Myocyte (in vitro differentiated cells): ENCODE measurements at regions not wholly inside any gene's neighbourhood (a gene's known extent, or its start where the extent isn't known, plus 50 kb on each side); places are given as distances from the start of the nearest gene placed in this dataset.
"Not testable (repeated sequence)": the region's sequence is repeated elsewhere in the genome, so short reads cannot be mapped to it uniquely, and the experiment has no call there.

Source experiments
- DNase-seq: peaks from one replicate; pipeline ENCODE4 v3.0.0-alpha.2; 2012; ENCODE audit warnings: low read depth

DNA sequence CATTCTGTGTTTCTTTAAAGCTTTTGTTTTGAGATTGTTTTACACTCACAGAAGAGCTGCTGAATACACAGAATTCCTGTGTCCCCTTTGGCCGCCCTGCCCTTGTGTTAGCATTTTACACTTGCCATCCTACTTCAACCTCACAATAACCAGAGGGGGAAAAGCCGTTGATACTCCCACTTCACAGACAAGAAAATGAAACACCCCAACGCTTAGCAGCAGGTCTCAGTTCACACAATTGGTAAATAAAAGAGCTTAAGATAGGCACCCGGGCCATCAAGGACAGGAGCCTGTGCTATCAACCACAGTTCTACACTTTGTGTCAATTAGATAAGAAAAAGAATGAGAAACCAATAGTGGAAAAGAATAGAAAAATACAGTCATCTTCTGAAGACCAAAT is 178.0 kb downstream of the SYK start:
- DNase-seq = no peak

DNA sequence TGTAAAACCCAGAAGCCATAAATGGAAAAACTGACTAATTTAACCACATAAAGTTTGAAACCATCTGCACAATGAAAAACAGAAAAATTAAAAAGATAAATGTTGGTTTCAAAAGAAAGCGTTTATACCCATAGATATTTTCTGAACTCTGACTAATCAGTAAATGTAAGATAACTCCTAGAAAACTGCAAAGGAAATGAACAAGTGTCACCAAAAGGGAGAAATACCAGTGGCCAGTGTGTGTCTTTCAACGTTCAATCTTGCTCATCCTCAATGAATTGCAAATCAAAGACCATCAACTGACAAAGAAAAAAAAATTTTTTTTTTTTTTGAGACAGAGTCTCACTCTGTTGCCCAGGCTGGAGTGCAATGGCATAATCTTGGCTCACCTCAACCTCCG is 180.1 kb downstream of the SYK start:
- no peak for DNase-seq

DNA sequence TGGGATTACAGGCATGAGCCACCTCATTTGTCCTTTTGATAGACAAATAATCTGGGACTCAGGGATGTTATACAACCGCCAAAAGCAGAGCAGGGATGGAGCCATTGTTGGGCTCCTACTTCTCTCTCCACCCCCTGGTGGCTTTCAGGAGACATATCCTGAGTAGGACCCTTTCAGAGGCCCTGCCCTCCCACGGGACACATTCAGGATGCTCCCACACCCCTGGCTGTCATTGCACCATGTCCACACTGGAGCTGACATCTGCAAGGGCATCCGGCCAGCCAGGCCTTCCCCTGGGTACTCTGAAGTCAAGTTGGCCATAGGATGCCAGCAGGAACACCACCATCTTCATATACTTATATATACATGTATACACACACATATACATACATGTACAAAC is 181.8 kb downstream of the SYK start:
- DNase-seq = no peak

DNA sequence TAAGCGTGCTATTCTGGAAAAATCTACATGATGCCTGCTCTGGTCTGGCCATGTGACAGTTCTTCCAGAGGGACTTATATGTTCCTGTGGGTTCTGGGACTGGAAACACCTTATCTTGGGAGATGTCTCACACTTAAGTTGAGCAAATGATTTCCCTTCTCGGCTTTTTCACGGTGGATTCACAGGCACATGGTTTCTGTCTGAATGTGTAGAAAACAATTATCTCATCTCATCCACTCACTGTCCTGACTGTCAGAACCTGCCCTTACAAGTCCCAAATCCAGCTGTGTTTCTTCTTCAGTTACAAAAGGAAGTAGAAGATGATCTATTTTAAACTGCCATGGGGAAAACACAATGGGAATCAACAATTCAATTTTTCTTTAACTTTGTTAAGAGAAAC is 184.0 kb downstream of the SYK start:
- DNase-seq = no peak

DNA sequence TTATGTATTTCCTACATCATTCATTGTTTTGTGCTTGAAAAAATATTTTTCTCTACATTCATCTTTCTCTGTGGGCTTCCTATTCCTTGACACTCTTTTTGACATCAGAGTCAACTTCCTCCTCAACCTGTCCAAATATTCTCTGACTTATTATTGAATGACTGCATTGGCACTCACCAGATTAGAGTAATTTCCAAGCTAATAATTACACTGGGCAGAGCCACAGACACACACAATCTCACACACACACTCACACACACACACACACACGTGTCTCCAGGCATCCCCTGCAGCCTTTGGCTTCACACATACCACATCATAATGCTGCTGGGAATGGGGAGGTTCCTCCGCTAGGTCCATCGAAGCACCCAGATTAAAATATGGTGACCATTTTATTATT is 184.5 kb downstream of the SYK start:
- no peak for DNase-seq

DNA sequence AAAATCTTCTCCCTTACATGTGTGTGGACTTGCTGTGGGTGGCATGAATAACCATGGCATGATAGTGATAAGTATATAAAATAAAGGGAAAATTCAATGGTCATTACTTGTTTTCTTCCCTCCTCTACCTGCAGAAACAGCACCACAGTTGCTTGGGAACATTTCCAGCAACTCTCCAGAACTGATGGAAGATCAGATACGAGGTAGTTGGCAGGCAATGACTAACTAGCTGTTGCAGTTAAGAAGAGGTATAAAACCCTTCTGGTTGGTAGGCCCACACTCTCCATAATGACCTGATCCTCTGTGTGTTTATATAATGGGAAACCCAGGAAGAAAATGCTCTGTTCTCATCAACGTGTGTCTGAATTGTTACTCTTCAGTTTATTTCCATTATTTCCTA is 185.9 kb downstream of the SYK start:
- DNase-seq = no peak

DNA sequence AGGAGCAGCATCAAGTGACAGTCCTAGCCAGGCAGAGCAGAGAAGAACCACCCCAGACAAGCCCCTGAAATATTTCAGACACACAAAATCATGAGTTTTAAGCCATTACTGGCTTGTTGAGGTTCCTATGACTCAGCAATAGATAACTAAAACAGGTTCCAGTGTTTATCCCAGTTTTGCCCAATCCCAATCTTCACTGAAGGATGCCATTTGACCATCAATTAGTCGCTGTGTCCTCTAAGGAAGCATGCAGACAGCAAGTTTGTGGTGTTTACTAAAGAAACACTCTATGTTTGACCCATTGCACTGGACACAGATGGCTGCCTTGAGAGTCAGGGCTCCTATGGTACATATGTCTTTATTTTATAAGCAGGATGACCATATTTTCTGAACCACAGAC is 186.7 kb downstream of the SYK start:
- DNase-seq = no peak

DNA sequence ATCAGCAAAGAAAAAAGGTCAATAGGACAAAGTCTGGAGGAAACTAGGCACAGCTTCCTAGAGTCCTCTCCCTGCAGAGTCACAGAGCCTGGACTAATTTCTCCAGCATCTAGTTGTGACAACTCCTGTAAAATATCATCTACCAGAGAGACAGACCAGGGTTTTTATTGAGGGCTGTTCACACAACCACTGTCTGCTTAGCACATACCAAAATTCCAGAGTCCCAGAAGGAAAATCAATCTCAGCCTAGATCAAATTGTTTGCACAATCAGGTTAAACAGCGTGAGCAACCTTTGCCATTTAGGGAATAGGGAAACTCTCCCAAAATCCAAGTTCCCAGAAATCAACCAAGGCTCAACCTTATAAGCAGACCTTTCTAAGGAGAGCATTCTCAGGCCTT is 190.3 kb downstream of the SYK start:
- DNase-seq = no peak

DNA sequence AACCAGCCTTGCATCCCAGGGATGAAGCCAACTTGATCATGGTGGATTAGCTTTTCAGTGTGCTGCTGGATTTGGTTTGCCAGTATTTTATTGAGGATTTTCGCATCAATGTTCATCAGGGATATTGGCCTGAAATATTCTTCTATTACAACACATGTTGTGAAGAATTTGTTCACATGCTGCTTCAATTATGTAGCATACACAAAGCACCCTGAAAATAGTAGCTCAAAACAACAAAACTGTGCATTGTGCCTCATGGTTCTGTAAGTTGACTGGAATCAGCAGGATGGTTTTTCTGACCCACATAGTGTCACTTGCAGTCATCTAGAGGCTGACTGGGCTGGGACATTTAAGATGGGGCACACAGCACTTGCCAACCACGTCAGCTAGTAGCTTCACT is 193.9 kb downstream of the SYK start:
- no peak for DNase-seq

DNA sequence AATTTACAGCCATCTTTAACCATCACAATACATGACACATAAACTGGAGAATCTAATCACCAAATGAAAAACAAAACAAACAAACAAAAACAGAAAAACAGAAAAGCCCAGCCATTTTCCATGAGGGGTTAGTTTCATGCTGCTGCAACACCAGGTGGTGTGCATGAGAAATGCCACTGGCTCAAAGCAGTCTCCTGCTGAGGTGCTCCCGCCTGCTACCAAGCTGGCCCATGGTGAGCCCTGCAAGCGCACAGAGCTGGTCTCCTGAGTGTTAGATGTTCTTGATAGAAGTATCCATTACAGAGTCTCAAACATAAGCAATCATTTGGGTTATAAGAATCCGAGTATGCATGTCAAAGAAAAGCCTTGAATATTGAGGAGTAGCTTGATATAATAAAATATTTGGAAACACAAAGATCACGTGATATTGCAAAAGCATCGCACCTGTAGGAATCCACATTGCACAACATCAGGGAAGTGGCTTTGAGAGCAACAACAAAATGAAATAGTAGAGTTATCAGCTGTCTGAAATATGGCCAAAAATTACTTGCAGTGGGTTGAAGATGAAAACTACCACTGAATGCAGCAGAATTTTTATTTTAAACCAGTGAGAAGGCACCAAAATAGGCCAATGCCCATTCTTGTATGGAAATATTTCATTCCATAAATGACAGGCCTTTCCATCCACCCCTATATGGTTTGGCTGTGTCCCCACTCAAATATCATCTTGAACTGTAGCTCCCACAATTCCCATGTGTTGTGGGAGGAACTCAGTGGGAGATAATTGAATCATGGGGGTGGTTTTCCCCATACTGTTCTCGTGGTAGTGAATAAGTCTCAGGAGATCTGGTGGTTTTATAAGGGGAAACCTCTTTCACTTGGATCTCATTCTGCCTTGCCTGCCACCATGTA is 194.8 kb downstream of the SYK start:
- DNase-seq = no peak

DNA sequence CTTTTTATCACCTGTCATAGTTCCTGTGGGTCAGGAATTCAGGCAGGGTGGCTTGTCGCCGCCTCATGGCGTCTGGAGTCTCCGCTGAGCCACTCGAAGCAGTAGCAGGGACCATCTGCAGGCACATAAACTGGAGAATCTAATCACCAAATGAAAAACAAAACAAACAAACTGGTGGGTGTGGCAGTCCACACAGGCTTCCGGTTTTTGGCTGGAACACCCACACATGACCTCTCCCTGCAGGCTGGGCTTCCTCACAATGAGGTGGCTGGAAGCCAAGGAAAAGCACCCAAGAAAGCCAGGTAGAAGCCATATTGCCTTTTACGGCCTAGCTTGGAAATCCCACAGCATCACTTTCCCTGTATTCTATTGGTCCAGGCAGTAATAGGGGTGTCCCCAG is 197.0 kb downstream of the SYK start:
- DNase-seq = no peak

DNA sequence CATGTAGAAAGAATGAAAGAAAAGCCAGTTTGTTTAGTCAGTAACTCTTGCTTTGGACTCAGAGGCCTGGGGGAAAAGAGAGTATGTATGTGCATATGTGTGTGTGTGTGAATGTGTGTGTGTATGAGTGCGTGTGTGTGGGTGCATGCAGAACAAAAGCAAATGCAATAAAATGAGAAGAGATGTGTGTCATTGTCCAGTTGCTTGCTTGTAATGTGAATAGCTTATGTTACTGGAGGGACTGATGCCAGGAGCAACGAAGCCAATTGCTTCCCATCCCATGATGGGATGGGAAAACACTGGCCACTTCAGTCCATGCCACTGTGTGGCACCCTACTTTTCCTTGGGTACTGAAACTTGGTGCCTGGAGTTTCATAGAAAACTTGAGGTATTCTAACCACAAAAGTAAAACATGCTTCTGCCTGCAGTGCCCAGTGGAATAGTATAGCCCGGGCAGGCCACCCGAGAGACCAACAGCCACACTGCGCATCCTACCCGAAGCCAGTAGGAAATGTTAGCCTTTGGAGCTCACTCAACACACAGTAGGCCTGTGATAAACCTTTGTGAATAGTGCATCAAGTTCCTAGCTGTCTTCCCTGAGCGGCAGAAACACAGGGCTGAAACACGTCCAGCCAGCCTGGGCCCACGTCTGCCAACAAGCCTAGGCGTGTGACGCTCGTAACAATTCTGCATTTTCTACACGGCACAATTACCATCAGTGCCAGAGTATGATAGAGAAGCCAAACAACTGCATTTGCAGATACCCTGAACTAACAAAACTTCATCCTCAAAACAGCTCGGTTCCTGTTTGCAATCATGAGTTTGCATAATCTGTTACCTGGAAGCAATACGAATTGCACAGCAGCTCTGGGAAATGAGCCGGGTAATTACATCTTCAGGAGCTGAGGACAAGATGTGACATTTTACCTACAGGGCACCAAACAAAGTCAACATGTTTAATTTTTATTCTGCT is 198.1 kb downstream of the SYK start:
- DNase-seq = peak; percentile 24

DNA sequence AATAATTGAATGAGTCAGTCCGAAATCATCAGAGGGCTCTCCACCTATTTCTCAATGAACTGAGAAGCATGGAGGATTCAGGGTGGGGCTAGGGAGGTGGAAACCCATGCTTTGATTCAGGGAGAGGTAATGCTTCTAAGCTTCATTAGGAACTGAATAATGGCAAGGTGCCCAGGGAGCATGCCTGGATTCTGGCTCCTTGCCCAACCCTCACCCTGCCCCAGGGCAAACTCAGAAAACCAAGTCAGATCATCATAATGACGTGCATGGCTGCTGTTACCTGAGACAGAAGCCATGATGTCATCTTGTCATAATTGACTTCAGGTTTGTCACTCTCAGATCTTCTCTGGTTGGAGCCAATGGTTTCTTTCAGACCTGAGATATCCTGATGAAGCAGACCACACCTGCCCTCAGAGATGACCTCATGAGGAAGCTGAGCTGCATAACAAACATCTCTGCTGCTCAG is 199.6 kb downstream of the SYK start:
- peak; percentile 22 for DNase-seq

DNA sequence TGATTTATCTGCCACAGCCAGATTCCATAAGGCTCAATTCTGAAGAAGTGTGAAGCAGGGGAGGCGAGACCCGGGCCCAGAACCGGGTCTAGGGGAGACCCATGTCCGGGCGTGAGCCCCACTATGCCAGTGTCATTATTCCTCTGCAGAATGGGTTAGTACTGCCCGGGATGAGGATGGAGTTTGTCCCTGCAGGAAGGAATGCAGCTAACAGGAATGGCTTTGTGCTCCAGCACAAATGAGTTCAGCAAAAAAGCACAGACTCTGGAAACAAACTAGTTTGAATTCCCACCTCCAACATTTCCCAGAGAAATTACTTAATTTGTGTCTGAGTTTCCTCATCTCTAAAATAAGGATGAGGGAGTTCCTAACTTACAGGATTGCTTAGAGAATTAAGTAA is 202.9 kb downstream of the SYK start:
- DNase-seq = no peak

DNA sequence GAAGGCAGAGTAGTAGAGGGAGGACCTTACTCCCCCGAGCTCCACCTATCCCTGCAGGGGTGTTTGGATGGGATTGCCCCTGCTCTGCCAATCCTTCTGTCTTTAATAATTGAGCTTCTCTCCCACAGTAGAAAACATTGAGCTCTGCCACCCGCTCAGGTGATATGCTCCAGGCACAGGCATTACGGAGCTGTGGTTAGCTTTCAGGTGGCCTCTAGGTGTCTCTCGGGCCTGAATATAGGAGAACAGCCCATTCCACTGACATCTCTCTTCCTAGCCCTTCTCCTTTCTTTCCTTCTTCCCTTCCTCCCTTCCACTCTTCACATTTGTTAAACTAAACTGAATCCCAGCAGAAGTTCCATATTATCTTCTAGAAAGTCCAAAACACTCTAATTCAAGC is 203.4 kb downstream of the SYK start:
- DNase-seq = no peak

DNA sequence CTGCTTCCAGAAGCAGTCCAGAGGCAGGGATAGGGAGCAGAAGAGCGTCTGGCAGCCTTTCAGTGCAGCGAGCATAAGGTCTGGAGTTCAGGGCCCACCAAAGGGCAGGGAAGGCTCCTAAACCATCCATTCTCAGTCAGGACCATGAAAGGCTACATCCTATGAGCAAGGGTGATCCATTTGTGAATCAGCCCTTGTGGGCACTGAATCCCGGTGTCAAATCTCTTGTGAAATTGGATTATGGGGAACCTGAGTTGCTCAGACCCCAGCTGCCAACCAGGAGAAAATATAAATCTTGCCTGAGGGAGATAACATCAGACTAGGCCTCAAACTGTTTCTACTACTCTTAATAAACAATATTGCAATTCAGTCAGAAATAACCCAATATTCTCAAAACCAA is 204.4 kb downstream of the SYK start:
- no peak for DNase-seq

DNA sequence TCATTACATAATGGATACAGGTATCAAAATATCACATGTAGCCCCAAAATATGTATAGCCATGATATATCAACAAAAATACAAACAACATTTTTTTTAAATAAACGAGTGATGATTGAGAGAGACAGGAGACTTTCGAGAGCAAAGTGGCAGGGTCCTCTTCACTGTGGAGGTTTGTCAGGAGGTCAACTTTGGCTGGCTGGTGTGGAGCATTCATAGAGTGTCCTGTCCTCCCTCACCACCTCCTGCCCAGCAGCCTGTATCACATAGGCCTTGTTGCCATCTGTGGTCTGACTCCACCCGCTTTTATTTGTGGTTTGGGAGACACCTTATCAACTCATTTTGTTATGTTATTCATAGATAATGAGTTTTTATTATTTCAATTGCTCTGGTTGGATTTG is 206.9 kb downstream of the SYK start:
- DNase-seq = no peak

DNA sequence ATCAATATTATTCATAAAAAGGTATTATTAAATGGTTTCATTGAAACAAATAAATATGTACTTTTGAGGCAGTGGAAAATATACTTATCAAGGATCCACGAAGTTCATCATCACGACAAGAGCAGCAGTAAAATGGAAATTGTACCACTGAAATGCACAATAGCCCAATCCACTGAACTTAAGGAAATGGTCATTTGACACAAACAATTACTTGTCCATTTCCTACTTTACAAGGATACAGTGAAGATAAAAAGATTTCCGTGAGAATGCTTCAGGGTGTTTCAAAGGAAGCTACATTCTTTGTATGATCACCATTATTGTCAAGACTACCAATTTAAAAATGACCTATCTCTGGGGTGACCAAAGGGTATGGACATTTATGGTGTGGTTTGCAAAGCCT is 210.3 kb downstream of the SYK start:
- DNase-seq = no peak

DNA sequence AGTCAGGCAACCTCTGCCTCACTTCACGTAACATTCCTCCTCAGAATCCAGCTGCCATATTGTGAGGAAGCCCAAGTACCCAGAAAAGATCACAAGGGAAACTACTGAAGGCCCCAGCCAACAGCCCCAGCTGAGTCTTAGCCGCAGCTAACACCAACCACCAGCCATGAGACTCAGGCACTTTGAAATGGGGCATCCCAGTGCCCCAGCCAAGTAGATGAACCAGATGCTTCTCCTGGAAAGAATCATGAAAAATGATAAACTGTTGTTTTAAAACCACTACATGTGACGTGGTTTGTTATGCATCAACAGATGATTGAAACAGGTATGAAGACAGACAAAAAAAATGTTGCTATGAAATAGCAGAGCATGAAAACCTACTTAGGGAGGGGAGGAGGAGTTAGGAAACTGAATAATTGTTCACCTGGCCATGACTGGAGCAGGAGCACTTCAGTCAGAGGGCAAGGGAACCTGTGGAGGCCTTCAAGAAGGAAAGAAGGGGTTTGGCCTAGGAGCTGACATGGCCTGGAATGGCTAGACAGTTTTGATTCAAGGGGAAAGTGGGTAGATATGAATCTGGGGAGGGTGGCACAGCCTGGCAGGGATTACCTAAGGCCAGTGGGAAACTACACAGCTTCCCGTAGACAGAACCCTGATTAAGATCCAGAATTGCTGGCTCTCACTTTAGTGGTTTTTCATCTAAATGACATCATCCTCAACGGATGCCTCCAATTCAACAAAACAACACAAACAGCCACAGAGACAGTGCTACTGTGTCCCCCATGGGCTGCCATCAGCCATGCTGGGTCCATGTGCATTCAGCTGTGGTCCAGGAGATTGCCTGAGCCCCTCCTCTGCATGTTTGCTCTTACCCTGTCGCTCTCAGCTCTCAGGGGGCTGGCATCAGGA is 211.6 kb downstream of the SYK start:
- no peak for DNase-seq

DNA sequence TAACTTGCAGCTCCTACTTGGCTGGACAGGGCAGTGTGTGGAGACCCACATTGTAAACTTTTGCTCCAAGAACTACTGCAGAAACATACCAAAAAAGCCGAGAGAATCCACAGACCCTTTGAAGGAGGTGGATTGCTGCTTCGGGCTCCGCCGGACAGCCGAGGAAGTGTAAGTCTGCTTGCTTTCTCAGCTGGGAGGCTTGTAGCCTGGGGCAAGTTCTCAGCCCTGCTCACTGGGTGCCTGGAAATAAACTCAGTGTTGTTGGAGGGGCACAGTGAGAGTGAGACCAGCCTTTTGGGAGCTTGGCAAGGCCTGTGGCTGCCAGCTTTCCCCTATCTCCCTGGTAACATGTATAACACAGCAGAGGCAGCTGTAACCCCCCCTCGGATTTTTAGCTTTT is 215.6 kb downstream of the SYK start:
- no peak for DNase-seq

DNA sequence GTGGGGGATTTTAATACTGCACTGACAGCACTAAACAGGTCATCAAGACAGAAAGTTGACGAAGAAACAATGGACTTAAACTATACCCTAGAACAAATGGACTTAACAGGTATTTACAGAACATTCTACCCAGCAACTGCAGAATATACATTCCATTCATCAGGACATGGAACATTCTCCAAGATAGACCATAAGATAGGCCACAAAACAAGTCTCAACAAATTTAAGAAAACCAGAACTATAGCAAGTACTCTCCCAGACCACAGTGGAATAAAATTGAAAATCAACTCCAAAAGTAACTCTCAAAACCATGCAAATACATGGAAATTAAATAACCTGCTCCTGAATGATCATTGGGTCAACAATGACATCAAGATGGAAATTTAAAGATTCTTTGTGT is 218.3 kb downstream of the SYK start:
- DNase-seq = not testable (repeated sequence)
